A549 (cell line): ENCODE measurements at regions not wholly inside any gene's neighbourhood (a gene's known extent, or its start where the extent isn't known, plus 50 kb on each side); places are given as distances from the start of the nearest gene placed in this dataset.

Source experiments
- ATAC-seq, 2 experiments: fragments of 200-7000 bp in 1 of 2; fragments of >200 bp in 1 of 2; cut with Nextera tagmentation in 1 of 2; cut with Tn5 transposase in 1 of 2; 3 replicates each; pipeline versions ENCODE4 v1.8.0 to v1.9.1; 2018 to 2020; ENCODE audit warnings: mild to moderate bottlenecking in 1 of 2, moderate library complexity in 1 of 2
- CTCF ChIA-PET: fragments of 300-600 bp; sonication (Branson Sonifier 250); formaldehyde crosslinking; extraction: SDS; loops from one replicate; lab custom pipeline; 2021; ENCODE audit warnings: antibody characterized with exemption, inconsistent platforms; lab: Yijun Ruan, JAX
- POLR2A ChIA-PET: fragments of 350-600 bp; formaldehyde crosslinking; extraction: SDS; loops from one replicate; lab custom pipeline; 2021; ENCODE audit warnings: antibody characterized with exemption, inconsistent platforms; lab: Yijun Ruan, JAX
- DNase-seq, 2 experiments: peaks; one replicate each; pipeline versions ENCODE4 v3.0.0 to v3.0.0-alpha.2; 2011 to 2016; ENCODE audit warnings: low read depth in 1 of 2, low spot score in 1 of 2
- FAIRE-seq: peaks from 2 replicates; lab custom pipeline; 2011; peaks lifted over from hg19 to GRCh38; lab: Jason Lieb, UNC
- H3K27ac ChIP-seq, 2 experiments: fragments of >200 bp; sonication (Bioruptor Twin); formaldehyde crosslinking; 3 replicates each; pipeline ENCODE4 v1.5.1; 2016 to 2017
- H3K4me1 ChIP-seq: fragments of >200 bp; sonication (Bioruptor Twin); formaldehyde crosslinking; 3 replicates; pipeline ENCODE4 v1.6.1; 2016
- H3K4me2 ChIP-seq: fragments of >200 bp; sonication (Bioruptor Twin); formaldehyde crosslinking; 3 replicates; pipeline ENCODE4 v1.6.1; 2016
- H3K4me3 ChIP-seq: fragments of >200 bp; sonication (Bioruptor Twin); formaldehyde crosslinking; 3 replicates; pipeline ENCODE4 v1.5.1; 2016
- H3K9me3 ChIP-seq: fragments of >200 bp; sonication (Bioruptor Twin); formaldehyde crosslinking; 3 replicates; pipeline ENCODE4 v1.6.1; 2016
- BHLHE40 ChIP-seq: IDR thresholded peaks from 2 replicates; pipeline ENCODE4 v1.6.1; 2012; ENCODE audit warnings: low read depth, low read length, inconsistent platforms
- CBX8 ChIP-seq: fragments of 200-600 bp; sonication (generic); IDR thresholded peaks from 2 replicates; pipeline ENCODE4 v1.6.1; 2016
- CEBPB ChIP-seq, 2 experiments: fragments of >200 bp in 1 of 2; sonication (Bioruptor Twin) in 1 of 2; formaldehyde crosslinking in 1 of 2; IDR thresholded peaks; 2 replicates each; pipeline ENCODE4 v1.6.1; 2012 to 2016
- EHMT2 ChIP-seq: fragments of 200-600 bp; sonication (generic); IDR thresholded peaks from 2 replicates; pipeline ENCODE4 v1.6.1; 2016; ENCODE audit warnings: antibody characterized with exemption, low read depth, mild to moderate bottlenecking, moderate library complexity
- ESRRA ChIP-seq: fragments of 150-350 bp; IDR thresholded peaks from 2 replicates; pipeline ENCODE4 v1.6.1; 2014; ENCODE audit warnings: mild to moderate bottlenecking, low read length, borderline replicate concordance
- HOXB13 ChIP-seq: fragments of 250-450 bp; sonication (Bioruptor Pico); IDR thresholded peaks from 2 replicates; pipeline ENCODE4 v1.5.0; 2020; ENCODE audit warnings: low read depth, mild to moderate bottlenecking, moderate library complexity
- MAFK ChIP-seq: fragments of 450-650 bp; IDR thresholded peaks from 2 replicates; pipeline ENCODE4 v1.6.1; 2014; ENCODE audit not compliant: partially characterized antibody
- SREBF2 ChIP-seq: fragments of 450-650 bp; IDR thresholded peaks from 2 replicates; pipeline ENCODE4 v1.6.1; 2014; ENCODE audit warnings: mild to moderate bottlenecking, moderate library complexity
- TFCP2L1 ChIP-seq: fragments of 250-450 bp; sonication (Bioruptor Pico); IDR thresholded peaks from 2 replicates; pipeline ENCODE4 v1.5.0; 2021; ENCODE audit warnings: mild to moderate bottlenecking
- TP53 ChIP-seq: fragments of 250-450 bp; sonication (Bioruptor Pico); IDR thresholded peaks from 2 replicates; pipeline ENCODE4 v1.5.0; 2021; ENCODE audit warnings: mild to moderate bottlenecking, moderate library complexity
- ZSCAN20 ChIP-seq: fragments of 250-450 bp; sonication (Bioruptor Pico); IDR thresholded peaks from 2 replicates; pipeline ENCODE4 v1.8.0; 2022; ENCODE audit warnings: mild to moderate bottlenecking, moderate library complexity
- WGBS: methylation state at CpG from one replicate; pipeline ENCODE4 v1.1.6; 2017; ENCODE audit errors: missing lambda C conversion rate; 5-methylcytosine and 5-hydroxymethylcytosine counted together
- TF ChIP-seq, protein P1 (sequence below): IDR thresholded peaks from 2 replicates; pipeline ENCODE4 v1.6.1; 2012; ENCODE audit warnings: low read depth, borderline replicate concordance
- TF ChIP-seq, protein P2 (sequence below): fragments of >200 bp; sonication (Bioruptor Twin); formaldehyde crosslinking; IDR thresholded peaks from 3 replicates; pipeline ENCODE4 v1.5.1; 2016
- TF ChIP-seq, protein P3 (sequence below): IDR thresholded peaks from 2 replicates; pipeline ENCODE4 v1.6.1; 2012
- TF ChIP-seq, protein P4 (sequence below): fragments of 250-450 bp; sonication (Bioruptor Pico); IDR thresholded peaks from 2 replicates; pipeline ENCODE4 v1.5.0; 2021; ENCODE audit warnings: mild to moderate bottlenecking, moderate library complexity, borderline replicate concordance
- TF ChIP-seq, protein P5 (sequence below): fragments of 150-350 bp; IDR thresholded peaks from 2 replicates; pipeline ENCODE4 v1.6.1; 2014; ENCODE audit warnings: low read depth, mild to moderate bottlenecking, low read length
- TF ChIP-seq, protein P6 (sequence below): fragments of 250-450 bp; sonication (Bioruptor Pico); IDR thresholded peaks from 2 replicates; pipeline ENCODE4 v1.5.0; 2020; ENCODE audit warnings: low read depth, mild to moderate bottlenecking, moderate library complexity
- TF ChIP-seq, protein P7 (sequence below): fragments of 200-600 bp; sonication (generic); IDR thresholded peaks from 2 replicates; pipeline ENCODE4 v1.6.1; 2016; ENCODE audit warnings: antibody characterized with exemption, mild to moderate bottlenecking, moderate library complexity

DNA sequence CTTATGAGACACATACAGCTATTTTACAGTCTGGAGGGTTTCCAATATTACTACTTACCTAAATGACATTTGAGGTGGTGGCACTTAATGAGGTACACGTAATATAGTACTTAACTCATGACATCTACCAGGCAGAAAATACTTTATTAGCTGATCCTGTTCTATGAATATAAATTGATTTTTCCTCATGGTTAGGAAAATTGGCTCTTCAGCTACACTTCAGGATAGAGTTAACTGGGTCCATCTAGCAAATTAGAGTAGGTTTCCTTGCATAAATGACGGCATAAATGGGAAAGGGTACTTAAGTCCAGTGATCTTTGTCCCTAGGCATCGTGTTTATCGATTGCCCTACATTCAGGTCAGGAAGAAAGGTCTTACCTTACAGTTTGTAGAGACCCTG is 988.8 kb upstream of the TMPRSS15 start:
- DNase-seq, result no peak
- no peak overlapping the region for H3K4me2 ChIP-seq
- TF ChIP-seq, protein P1, sequence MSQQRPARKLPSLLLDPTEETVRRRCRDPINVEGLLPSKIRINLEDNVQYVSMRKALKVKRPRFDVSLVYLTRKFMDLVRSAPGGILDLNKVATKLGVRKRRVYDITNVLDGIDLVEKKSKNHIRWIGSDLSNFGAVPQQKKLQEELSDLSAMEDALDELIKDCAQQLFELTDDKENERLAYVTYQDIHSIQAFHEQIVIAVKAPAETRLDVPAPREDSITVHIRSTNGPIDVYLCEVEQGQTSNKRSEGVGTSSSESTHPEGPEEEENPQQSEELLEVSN, result no peak
- TF ChIP-seq ZSCAN20 (no peak), HOXB13 (CRISPR knock-in tag) (no peak), CBX8 (no peak), EHMT2 (no peak), SREBF2 (no peak), ESRRA (no peak)
- TF ChIP-seq, protein P2, sequence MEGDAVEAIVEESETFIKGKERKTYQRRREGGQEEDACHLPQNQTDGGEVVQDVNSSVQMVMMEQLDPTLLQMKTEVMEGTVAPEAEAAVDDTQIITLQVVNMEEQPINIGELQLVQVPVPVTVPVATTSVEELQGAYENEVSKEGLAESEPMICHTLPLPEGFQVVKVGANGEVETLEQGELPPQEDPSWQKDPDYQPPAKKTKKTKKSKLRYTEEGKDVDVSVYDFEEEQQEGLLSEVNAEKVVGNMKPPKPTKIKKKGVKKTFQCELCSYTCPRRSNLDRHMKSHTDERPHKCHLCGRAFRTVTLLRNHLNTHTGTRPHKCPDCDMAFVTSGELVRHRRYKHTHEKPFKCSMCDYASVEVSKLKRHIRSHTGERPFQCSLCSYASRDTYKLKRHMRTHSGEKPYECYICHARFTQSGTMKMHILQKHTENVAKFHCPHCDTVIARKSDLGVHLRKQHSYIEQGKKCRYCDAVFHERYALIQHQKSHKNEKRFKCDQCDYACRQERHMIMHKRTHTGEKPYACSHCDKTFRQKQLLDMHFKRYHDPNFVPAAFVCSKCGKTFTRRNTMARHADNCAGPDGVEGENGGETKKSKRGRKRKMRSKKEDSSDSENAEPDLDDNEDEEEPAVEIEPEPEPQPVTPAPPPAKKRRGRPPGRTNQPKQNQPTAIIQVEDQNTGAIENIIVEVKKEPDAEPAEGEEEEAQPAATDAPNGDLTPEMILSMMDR, result no peak
- TF ChIP-seq, protein P3, sequence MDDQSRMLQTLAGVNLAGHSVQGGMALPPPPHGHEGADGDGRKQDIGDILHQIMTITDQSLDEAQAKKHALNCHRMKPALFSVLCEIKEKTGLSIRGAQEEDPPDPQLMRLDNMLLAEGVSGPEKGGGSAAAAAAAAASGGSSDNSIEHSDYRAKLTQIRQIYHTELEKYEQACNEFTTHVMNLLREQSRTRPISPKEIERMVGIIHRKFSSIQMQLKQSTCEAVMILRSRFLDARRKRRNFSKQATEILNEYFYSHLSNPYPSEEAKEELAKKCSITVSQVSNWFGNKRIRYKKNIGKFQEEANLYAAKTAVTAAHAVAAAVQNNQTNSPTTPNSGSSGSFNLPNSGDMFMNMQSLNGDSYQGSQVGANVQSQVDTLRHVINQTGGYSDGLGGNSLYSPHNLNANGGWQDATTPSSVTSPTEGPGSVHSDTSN, result no peak
- TF ChIP-seq, protein P4, sequence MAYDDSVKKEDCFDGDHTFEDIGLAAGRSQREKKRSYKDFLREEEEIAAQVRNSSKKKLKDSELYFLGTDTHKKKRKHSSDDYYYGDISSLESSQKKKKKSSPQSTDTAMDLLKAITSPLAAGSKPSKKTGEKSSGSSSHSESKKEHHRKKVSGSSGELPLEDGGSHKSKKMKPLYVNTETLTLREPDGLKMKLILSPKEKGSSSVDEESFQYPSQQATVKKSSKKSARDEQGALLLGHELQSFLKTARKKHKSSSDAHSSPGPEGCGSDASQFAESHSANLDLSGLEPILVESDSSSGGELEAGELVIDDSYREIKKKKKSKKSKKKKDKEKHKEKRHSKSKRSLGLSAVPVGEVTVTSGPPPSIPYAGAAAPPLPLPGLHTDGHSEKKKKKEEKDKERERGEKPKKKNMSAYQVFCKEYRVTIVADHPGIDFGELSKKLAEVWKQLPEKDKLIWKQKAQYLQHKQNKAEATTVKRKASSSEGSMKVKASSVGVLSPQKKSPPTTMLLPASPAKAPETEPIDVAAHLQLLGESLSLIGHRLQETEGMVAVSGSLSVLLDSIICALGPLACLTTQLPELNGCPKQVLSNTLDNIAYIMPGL, result no peak
- ATAC-seq, result no peak
- no peaks in the 10 kb centered on the region for H3K9me3 ChIP-seq
- H3K27ac ChIP-seq, result no peak overlapping the region
- H3K4me3 ChIP-seq, result no peak overlapping the region
- WGBS, result 0% methylated on average over 4 of the region's 4 CpGs
- no peaks in the 10 kb centered on the region for H3K4me1 ChIP-seq
- POLR2A ChIA-PET, result no interaction called here
- CTCF ChIA-PET, result no interaction called here
- no peak for FAIRE-seq

DNA sequence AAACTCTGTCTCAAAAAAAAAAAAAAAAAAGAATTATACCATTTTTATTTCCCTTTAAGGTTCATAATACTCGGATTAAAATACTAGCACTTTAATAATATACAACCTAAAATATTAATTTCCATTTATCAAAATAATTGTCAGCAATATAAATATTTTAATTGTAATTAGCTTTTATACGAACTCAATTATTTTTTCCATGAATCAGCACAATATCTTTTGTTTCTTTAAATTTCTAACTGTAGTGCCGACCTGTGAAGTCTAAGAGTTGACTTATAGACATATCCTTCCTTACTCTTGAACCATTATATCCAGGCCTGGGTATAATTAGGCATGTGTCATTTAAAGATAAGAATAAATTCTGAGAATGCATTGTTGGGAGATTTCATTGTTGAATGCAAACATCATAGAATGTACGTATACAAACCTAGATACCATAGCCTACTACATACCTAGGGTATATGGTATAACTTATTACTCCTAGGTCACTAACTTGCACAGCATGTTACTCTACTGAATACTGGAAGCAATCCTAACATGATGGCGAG is 996.7 kb upstream of the TMPRSS15 start:
- Histone ChIP-seq H3K4me1 (no peaks in the 10 kb centered on the region), H3K4me3 (no peak overlapping the region), H3K4me2 (no peak overlapping the region), H3K27ac (no peak overlapping the region), H3K9me3 (no peaks in the 10 kb centered on the region)
- no peak for ATAC-seq
- no peak for DNase-seq
- ChIA-PET CTCF (no interaction called here), POLR2A (no interaction called here)
- 3% methylated on average over 5 of the region's 5 CpGs for WGBS
- FAIRE-seq, result no peak
- TF ChIP-seq MAFK (peak; percentile 23), CEBPB (IDR thresholded peaks at IDR 0.05) (no peak), BHLHE40 (no peak)

DNA sequence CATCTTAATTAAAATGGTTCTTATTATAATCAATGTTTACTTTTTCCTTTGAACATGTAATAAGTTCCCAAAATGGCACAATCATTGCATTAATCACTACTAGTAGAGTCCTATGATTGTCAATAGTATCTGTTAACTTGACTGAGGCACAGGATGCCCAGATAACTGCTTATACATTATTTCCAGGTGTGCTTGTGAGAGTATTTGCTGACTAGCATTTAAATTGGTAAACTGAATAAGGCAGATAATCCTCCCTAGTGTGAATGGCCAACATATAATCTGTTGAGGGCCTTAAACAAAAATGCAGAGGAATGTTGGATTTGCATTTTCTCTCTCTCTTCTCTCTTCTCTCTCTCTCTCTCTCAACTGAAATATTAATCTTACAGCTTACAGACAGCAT is 999.3 kb upstream of the TMPRSS15 start:
- Histone ChIP-seq H3K4me3 (no peak overlapping the region), H3K27ac (no peak overlapping the region), H3K4me1 (no peaks in the 10 kb centered on the region), H3K4me2 (no peak overlapping the region), H3K9me3 (no peaks in the 10 kb centered on the region)
- DNase-seq (no peak), FAIRE-seq (no peak), ATAC-seq (no peak)
- CTCF ChIA-PET, result no interaction called here
- POLR2A ChIA-PET, result no interaction called here
- TF ChIP-seq TFCP2L1 (CRISPR knock-in tag) (no peak), TP53 (CRISPR knock-in tag) (no peak), HOXB13 (CRISPR knock-in tag) (no peak), CBX8 (no peak)
- TF ChIP-seq, protein P1, result no peak
- TF ChIP-seq, protein P5, sequence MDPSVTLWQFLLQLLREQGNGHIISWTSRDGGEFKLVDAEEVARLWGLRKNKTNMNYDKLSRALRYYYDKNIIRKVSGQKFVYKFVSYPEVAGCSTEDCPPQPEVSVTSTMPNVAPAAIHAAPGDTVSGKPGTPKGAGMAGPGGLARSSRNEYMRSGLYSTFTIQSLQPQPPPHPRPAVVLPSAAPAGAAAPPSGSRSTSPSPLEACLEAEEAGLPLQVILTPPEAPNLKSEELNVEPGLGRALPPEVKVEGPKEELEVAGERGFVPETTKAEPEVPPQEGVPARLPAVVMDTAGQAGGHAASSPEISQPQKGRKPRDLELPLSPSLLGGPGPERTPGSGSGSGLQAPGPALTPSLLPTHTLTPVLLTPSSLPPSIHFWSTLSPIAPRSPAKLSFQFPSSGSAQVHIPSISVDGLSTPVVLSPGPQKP, result no peak
- TF ChIP-seq, protein P6, sequence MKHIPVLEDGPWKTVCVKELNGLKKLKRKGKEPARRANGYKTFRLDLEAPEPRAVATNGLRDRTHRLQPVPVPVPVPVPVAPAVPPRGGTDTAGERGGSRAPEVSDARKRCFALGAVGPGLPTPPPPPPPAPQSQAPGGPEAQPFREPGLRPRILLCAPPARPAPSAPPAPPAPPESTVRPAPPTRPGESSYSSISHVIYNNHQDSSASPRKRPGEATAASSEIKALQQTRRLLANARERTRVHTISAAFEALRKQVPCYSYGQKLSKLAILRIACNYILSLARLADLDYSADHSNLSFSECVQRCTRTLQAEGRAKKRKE (CRISPR knock-in tag), result no peak
- TF ChIP-seq, protein P4, result no peak
- TF ChIP-seq, protein P7, sequence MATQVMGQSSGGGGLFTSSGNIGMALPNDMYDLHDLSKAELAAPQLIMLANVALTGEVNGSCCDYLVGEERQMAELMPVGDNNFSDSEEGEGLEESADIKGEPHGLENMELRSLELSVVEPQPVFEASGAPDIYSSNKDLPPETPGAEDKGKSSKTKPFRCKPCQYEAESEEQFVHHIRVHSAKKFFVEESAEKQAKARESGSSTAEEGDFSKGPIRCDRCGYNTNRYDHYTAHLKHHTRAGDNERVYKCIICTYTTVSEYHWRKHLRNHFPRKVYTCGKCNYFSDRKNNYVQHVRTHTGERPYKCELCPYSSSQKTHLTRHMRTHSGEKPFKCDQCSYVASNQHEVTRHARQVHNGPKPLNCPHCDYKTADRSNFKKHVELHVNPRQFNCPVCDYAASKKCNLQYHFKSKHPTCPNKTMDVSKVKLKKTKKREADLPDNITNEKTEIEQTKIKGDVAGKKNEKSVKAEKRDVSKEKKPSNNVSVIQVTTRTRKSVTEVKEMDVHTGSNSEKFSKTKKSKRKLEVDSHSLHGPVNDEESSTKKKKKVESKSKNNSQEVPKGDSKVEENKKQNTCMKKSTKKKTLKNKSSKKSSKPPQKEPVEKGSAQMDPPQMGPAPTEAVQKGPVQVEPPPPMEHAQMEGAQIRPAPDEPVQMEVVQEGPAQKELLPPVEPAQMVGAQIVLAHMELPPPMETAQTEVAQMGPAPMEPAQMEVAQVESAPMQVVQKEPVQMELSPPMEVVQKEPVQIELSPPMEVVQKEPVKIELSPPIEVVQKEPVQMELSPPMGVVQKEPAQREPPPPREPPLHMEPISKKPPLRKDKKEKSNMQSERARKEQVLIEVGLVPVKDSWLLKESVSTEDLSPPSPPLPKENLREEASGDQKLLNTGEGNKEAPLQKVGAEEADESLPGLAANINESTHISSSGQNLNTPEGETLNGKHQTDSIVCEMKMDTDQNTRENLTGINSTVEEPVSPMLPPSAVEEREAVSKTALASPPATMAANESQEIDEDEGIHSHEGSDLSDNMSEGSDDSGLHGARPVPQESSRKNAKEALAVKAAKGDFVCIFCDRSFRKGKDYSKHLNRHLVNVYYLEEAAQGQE, result no peak
